Astrocyte (in vitro differentiated cells and primary cell): ENCODE measurements at regions not wholly inside any gene's neighbourhood (a gene's known extent, or its start where the extent isn't known, plus 50 kb on each side); places are given as distances from the start of the nearest gene placed in this dataset.

Source experiments
- DNase-seq: peaks from one replicate; pipeline ENCODE4 v3.0.0-alpha.2; 2010; ENCODE audit warnings: low read depth
- FAIRE-seq: peaks from 2 replicates; lab custom pipeline; 2011; peaks lifted over from hg19 to GRCh38; lab: Jason Lieb, UNC
- H2AFZ ChIP-seq: 2 replicates; pipeline ENCODE4 v1.6.0; 2012; ENCODE audit warnings: low read depth, low read length, inconsistent platforms
- H3K27ac ChIP-seq: 2 replicates; pipeline ENCODE4 v1.5.1; 2011; ENCODE audit warnings: low read depth, low read length, inconsistent platforms
- H3K27me3 ChIP-seq: 2 replicates; pipeline ENCODE4 v1.6.0; 2011; ENCODE audit warnings: low read length, inconsistent platforms; ENCODE audit not compliant: insufficient read depth
- H3K36me3 ChIP-seq: 2 replicates; pipeline ENCODE4 v1.5.1; 2011; ENCODE audit warnings: low read length, inconsistent platforms; ENCODE audit not compliant: insufficient read depth
- H3K4me1 ChIP-seq: 2 replicates; pipeline ENCODE4 v1.5.1; 2011; ENCODE audit warnings: low read length, inconsistent platforms; ENCODE audit not compliant: insufficient read depth
- H3K4me2 ChIP-seq: 2 replicates; pipeline ENCODE4 v1.6.0; 2012; ENCODE audit warnings: low read length, inconsistent platforms
- H3K4me3 ChIP-seq: 2 replicates; pipeline ENCODE4 v1.5.1; 2011; ENCODE audit warnings: low read depth, mild to moderate bottlenecking, low read length, inconsistent platforms; ENCODE audit not compliant: insufficient read depth
- H3K79me2 ChIP-seq: 2 replicates; pipeline ENCODE4 v1.6.0; 2012; ENCODE audit warnings: mild to moderate bottlenecking, low read length, inconsistent platforms; ENCODE audit not compliant: insufficient read depth
- H3K9ac ChIP-seq: 2 replicates; pipeline ENCODE4 v1.6.0; 2012; ENCODE audit warnings: mild to moderate bottlenecking, low read length, inconsistent platforms
- H3K9me3 ChIP-seq: 2 replicates; pipeline ENCODE4 v1.5.1; 2012; ENCODE audit warnings: low read depth, mild to moderate bottlenecking, low read length, inconsistent platforms; ENCODE audit not compliant: insufficient read depth
- H4K20me1 ChIP-seq: 2 replicates; pipeline ENCODE4 v1.6.0; 2012; ENCODE audit warnings: low read length, inconsistent platforms; ENCODE audit not compliant: insufficient read depth
- H3K27ac Mint-ChIP-seq: one replicate; pipeline ENCODE4 v1.8.0; 2021; ENCODE audit warnings: mild to moderate bottlenecking, mixed read lengths; ENCODE audit not compliant: unreplicated experiment
- H3K27me3 Mint-ChIP-seq: one replicate; pipeline ENCODE4 v1.8.0; 2021; ENCODE audit warnings: low read depth, mixed read lengths; ENCODE audit not compliant: unreplicated experiment
- H3K36me3 Mint-ChIP-seq: one replicate; pipeline ENCODE4 v1.8.0; 2021; ENCODE audit warnings: low read depth, mixed read lengths; ENCODE audit not compliant: unreplicated experiment
- H3K4me1 Mint-ChIP-seq: one replicate; pipeline ENCODE4 v1.8.0; 2021; ENCODE audit warnings: low read depth, mixed read lengths; ENCODE audit not compliant: unreplicated experiment
- H3K4me3 Mint-ChIP-seq: one replicate; pipeline ENCODE4 v1.8.0; 2021; ENCODE audit warnings: mild to moderate bottlenecking, moderate library complexity, mixed read lengths; ENCODE audit not compliant: unreplicated experiment
- H3K9me3 Mint-ChIP-seq: one replicate; pipeline ENCODE4 v1.8.0; 2021; ENCODE audit warnings: mild to moderate bottlenecking, mixed read lengths; ENCODE audit not compliant: unreplicated experiment
- EZH2 ChIP-seq: IDR thresholded peaks from 2 replicates; pipeline ENCODE4 v1.6.1; 2012; ENCODE audit warnings: mild to moderate bottlenecking, low read length, inconsistent platforms; ENCODE audit not compliant: insufficient read depth
- TF ChIP-seq, protein P1 (sequence below): IDR thresholded peaks from 2 replicates; pipeline ENCODE4 v1.5.1; 2011; ENCODE audit warnings: low read depth, mild to moderate bottlenecking, inconsistent platforms, low read length, moderate library complexity; ENCODE audit not compliant: insufficient read depth

DNA sequence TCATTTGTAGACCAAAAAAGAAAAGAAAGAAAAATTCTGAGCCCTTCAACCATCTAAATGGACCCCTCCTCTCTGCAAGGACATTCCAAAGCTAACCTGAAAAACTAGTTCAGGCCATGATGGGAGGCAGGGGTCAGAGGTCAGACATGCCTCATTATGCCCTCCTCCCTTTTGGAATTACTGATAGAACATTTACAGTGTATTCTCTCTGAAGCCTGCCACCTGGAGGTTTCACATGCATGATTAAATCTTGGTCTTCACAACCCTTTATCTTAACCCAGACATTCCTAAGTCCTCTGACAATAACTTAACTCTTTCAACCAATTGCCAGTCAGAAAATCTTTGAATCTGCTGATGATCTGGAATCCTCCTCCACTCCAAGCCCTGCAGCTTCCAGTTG, 86.0 kb downstream of the SPP2 start:
- Mint-ChIP-seq H3K27ac (peak overlapping the region; percentile 43), H3K4me1 (peaks cover 35% of the 10 kb centered on the region), H3K27me3 (no peaks in the 10 kb centered on the region), H3K9me3 (no peaks in the 10 kb centered on the region), H3K4me3 (peak overlapping the region; percentile 11), H3K36me3 (no peaks in the 10 kb centered on the region)
- no peak overlapping the region for H3K4me3 ChIP-seq
- DNase-seq (no peak), FAIRE-seq (no peak)
- peak overlapping the region; percentile 30 for H3K27ac ChIP-seq
- no peak overlapping the region for H3K9ac ChIP-seq
- no peaks in the 10 kb centered on the region for H3K36me3 ChIP-seq
- no peaks in the 10 kb centered on the region for H3K79me2 ChIP-seq
- no peaks in the 10 kb centered on the region for H4K20me1 ChIP-seq
- peaks cover 5% of the 10 kb centered on the region for H3K9me3 ChIP-seq
- H2AFZ ChIP-seq, result no peak overlapping the region
- peak overlapping the region; percentile 26 for H3K4me2 ChIP-seq
- H3K27me3 ChIP-seq, result no peaks in the 10 kb centered on the region
- TF ChIP-seq, protein P1, sequence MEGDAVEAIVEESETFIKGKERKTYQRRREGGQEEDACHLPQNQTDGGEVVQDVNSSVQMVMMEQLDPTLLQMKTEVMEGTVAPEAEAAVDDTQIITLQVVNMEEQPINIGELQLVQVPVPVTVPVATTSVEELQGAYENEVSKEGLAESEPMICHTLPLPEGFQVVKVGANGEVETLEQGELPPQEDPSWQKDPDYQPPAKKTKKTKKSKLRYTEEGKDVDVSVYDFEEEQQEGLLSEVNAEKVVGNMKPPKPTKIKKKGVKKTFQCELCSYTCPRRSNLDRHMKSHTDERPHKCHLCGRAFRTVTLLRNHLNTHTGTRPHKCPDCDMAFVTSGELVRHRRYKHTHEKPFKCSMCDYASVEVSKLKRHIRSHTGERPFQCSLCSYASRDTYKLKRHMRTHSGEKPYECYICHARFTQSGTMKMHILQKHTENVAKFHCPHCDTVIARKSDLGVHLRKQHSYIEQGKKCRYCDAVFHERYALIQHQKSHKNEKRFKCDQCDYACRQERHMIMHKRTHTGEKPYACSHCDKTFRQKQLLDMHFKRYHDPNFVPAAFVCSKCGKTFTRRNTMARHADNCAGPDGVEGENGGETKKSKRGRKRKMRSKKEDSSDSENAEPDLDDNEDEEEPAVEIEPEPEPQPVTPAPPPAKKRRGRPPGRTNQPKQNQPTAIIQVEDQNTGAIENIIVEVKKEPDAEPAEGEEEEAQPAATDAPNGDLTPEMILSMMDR, result no peak
- no peak for TF ChIP-seq EZH2
- peaks cover 15% of the 10 kb centered on the region for H3K4me1 ChIP-seq

DNA sequence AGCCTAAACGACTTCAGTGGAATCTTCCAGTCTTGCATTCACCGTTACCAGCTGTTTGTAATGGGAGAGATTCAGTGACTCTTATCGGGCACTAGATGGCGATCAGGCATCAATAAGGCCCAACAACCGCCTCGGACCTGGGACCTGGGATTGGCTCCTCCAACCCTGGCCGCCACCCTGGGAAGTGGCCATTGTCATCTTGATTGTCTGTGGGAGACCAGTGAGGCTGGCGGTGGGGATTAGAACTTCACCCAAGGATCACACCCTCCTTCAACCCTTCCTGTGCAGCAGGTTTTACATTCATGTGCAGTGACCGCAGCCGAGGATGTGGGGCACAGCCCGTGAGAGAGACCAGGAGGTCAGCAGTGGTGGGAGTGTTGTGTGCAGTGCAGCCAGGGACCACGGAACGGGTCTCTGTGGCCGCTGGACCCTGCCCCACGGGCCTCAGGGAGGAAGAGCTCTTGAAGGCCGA, 85.3 kb downstream of the SPP2 start:
- Histone ChIP-seq H3K9me3 (peaks cover 5% of the 10 kb centered on the region), H3K27ac (peak overlapping the region; percentile 30), H4K20me1 (no peaks in the 10 kb centered on the region), H3K9ac (peak overlapping the region; percentile 18), H3K4me2 (peak overlapping the region; percentile 26), H3K79me2 (no peaks in the 10 kb centered on the region), H3K4me1 (peaks cover 15% of the 10 kb centered on the region), H3K27me3 (no peaks in the 10 kb centered on the region), H3K4me3 (no peak overlapping the region), H2AFZ (peak overlapping the region; percentile 68), H3K36me3 (no peaks in the 10 kb centered on the region)
- TF ChIP-seq, protein P1, result peak; percentile 85
- TF ChIP-seq EZH2, result no peak
- peak; percentile 79 for FAIRE-seq
- no peaks in the 10 kb centered on the region for H3K27me3 Mint-ChIP-seq
- peak overlapping the region; percentile 43 for H3K27ac Mint-ChIP-seq
- peak; percentile 75 for DNase-seq
- H3K4me3 Mint-ChIP-seq, result peak overlapping the region; percentile 10
- H3K4me1 Mint-ChIP-seq, result peaks cover 35% of the 10 kb centered on the region
- no peaks in the 10 kb centered on the region for H3K36me3 Mint-ChIP-seq
- no peaks in the 10 kb centered on the region for H3K9me3 Mint-ChIP-seq

DNA sequence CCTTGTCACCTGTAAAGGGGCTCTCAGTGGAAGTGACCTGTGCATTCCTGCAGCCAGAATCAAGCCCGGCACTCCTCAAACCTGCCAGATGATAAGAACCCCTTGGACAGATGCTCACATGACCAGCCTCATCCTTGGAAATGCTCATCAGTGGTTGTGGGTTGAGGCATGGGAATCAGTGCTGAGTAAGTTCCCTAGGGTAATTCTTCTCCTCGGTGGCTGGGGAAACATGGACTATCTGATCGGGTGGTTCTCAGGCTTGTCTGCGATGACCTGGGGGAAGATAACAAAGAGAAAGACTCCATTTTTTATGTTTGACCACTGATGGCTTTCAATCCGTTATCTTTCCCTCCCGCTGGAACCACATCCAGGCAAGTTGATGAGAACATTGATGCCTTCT, 84.0 kb downstream of the SPP2 start:
- Histone ChIP-seq H3K27me3 (no peaks in the 10 kb centered on the region), H3K9ac (no peak overlapping the region), H3K4me3 (no peak overlapping the region), H3K79me2 (no peaks in the 10 kb centered on the region), H3K4me2 (no peak overlapping the region), H2AFZ (no peak overlapping the region), H3K9me3 (no peaks in the 10 kb centered on the region), H4K20me1 (no peaks in the 10 kb centered on the region), H3K4me1 (peaks cover 15% of the 10 kb centered on the region), H3K27ac (no peak overlapping the region), H3K36me3 (no peaks in the 10 kb centered on the region)
- H3K36me3 Mint-ChIP-seq, result no peaks in the 10 kb centered on the region
- DNase-seq, result no peak
- H3K4me3 Mint-ChIP-seq, result no peak overlapping the region
- H3K9me3 Mint-ChIP-seq, result no peaks in the 10 kb centered on the region
- no peak overlapping the region for H3K27ac Mint-ChIP-seq
- TF ChIP-seq EZH2, result no peak
- TF ChIP-seq, protein P1, result no peak
- FAIRE-seq, result no peak
- no peaks in the 10 kb centered on the region for H3K27me3 Mint-ChIP-seq
- peaks cover 35% of the 10 kb centered on the region for H3K4me1 Mint-ChIP-seq
